Panc1 (cell line): ENCODE measurements at regions not wholly inside any gene's neighbourhood (a gene's known extent, or its start where the extent isn't known, plus 50 kb on each side); places are given as distances from the start of the nearest gene placed in this dataset.

ENCODE experiments used
- ATAC-seq: fragments of 200-7000 bp; cut with Tn5 transposase; 2 replicates; pipeline ENCODE4 v1.9.1; 2020; ENCODE audit warnings: mild to moderate bottlenecking, moderate library complexity
- BruUV-seq: library from RNA; stranded (reverse); fragments of 400-500 nt; replicated peaks from 2 replicates; lab custom pipeline; 2021; lab: Mats Ljungman, UMichigan
- CTCF ChIA-PET: fragments of 300-600 bp; sonication (Branson Sonifier 250); formaldehyde crosslinking; loops from one replicate; lab custom pipeline; 2022; ENCODE audit warnings: antibody characterized with exemption; lab: Charles Lee
- POLR2A ChIA-PET: fragments of 300-600 bp; sonication (Branson Sonifier 250); formaldehyde crosslinking; loops from one replicate; lab custom pipeline; 2022; ENCODE audit warnings: antibody characterized with exemption; lab: Charles Lee
- DNase-seq: peaks from one replicate; pipeline ENCODE4 v3.0.0-alpha.2; 2010; ENCODE audit warnings: low read depth, low spot score
- H3K27ac ChIP-seq: 2 replicates; pipeline ENCODE4 v1.5.1; 2011; ENCODE audit warnings: mild to moderate bottlenecking, low read length, inconsistent platforms
- H3K27me3 ChIP-seq: fragments of 200-500 bp; sonication (Bioruptor generic); 2 replicates; pipeline ENCODE4 v1.6.0; 2014; ENCODE audit warnings: low read length, inconsistent platforms; ENCODE audit not compliant: control insufficient read depth, insufficient read depth
- H3K36me3 ChIP-seq: fragments of 200-500 bp; sonication (Bioruptor generic); 2 replicates; pipeline ENCODE4 v1.5.1; 2014; ENCODE audit warnings: inconsistent platforms, mild to moderate bottlenecking, low read length, moderate library complexity; ENCODE audit not compliant: control insufficient read depth, insufficient read depth
- H3K4me1 ChIP-seq: 2 replicates; pipeline ENCODE4 v1.5.1; 2011; ENCODE audit warnings: inconsistent platforms, mild to moderate bottlenecking, low read length, moderate library complexity; ENCODE audit not compliant: control insufficient read depth, insufficient read depth
- H3K4me3 ChIP-seq, 2 experiments: 2 replicates each; pipeline ENCODE4 v1.5.1; 2011 to 2012; ENCODE audit warnings: low read depth in 2 of 2, low read length in 2 of 2, mild to moderate bottlenecking in 2 of 2, inconsistent platforms in 1 of 2, moderate library complexity in 1 of 2
- H3K9me3 ChIP-seq: fragments of 200-500 bp; sonication (Bioruptor generic); 2 replicates; pipeline ENCODE4 v1.5.1; 2014; ENCODE audit warnings: low read depth, mild to moderate bottlenecking, inconsistent platforms, low read length, moderate library complexity; ENCODE audit not compliant: control insufficient read depth, insufficient read depth
- POLR2AphosphoS5 ChIP-seq: IDR thresholded peaks from 2 replicates; pipeline ENCODE4 v1.6.1; 2012; ENCODE audit warnings: mild to moderate bottlenecking, low read depth, low read length, moderate library complexity
- SIN3A ChIP-seq: IDR thresholded peaks from 2 replicates; pipeline ENCODE4 v1.6.1; 2012; ENCODE audit warnings: low read depth, mild to moderate bottlenecking, low read length, moderate library complexity, borderline replicate concordance; ENCODE audit not compliant: insufficient read depth
- TCF7L2 ChIP-seq: IDR thresholded peaks from 2 replicates; pipeline ENCODE4 v1.6.1; 2011; ENCODE audit warnings: mild to moderate bottlenecking, low read depth, low read length, inconsistent platforms
- in situ Hi-C: cut with HindIII; loops from 2 replicates; pipeline ENCODE4 v1.10.0; 2016; ENCODE audit warnings: low sequenced_read_pairs, low pct_unique_long_range_greater_than_20kb
- intact Hi-C: fragments of 100-400 bp; cut with micrococcal nuclease; formaldehyde crosslinking; loops from one replicate; pipeline ENCODE4 v1.10.0; 2022; ENCODE audit not compliant: unreplicated experiment
- TF ChIP-seq, protein P1 (sequence below): fragments of 450-650 bp; IDR thresholded peaks from 2 replicates; pipeline ENCODE4 v1.5.1; 2017; ENCODE audit warnings: mild to moderate bottlenecking
- TF ChIP-seq, protein P2 (sequence below), 2 experiments: IDR thresholded peaks; 2 replicates each; pipeline ENCODE4 v1.6.1; 2011 to 2012; ENCODE audit warnings: low read depth in 2 of 2, control low read depth in 1 of 2, low read length in 1 of 2, mild to moderate bottlenecking in 1 of 2, moderate library complexity in 1 of 2; ENCODE audit not compliant: insufficient read depth in 1 of 2

DNA sequence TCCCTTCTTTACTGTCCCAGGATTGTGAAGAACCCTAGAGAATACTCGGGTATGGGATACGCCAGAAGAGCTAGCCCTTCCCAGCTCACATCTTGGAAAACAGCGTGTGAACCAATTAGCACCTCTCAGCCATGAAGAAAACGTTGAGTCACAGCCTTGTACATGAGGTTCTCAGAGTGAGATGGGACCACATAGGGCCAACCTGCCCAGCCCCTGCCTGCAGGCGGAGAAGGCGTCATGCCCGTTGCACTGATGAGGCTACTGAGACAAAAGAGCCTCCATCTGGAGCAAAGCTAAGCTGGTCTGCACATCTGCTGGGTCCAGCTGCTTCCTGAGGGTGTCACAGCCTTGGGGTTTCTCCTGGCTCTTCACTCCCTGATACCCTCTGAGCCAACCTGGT is 92.2 kb downstream of the LBH start:
- no TSS peak for BruUV-seq
- Histone ChIP-seq H3K27me3 (no peaks in the 10 kb centered on the region), H3K27ac (no peak overlapping the region), H3K4me3 (no peak overlapping the region), H3K4me1 (no peaks in the 10 kb centered on the region), H3K36me3 (no peaks in the 10 kb centered on the region), H3K9me3 (no peaks in the 10 kb centered on the region)
- ChIA-PET CTCF (no interaction called here), POLR2A (no interaction called here)
- DNase-seq, result no peak
- ATAC-seq, result no peak
- TF ChIP-seq TCF7L2 (no peak), POLR2AphosphoS5 (no peak), SIN3A (no peak)
- TF ChIP-seq, protein P1, sequence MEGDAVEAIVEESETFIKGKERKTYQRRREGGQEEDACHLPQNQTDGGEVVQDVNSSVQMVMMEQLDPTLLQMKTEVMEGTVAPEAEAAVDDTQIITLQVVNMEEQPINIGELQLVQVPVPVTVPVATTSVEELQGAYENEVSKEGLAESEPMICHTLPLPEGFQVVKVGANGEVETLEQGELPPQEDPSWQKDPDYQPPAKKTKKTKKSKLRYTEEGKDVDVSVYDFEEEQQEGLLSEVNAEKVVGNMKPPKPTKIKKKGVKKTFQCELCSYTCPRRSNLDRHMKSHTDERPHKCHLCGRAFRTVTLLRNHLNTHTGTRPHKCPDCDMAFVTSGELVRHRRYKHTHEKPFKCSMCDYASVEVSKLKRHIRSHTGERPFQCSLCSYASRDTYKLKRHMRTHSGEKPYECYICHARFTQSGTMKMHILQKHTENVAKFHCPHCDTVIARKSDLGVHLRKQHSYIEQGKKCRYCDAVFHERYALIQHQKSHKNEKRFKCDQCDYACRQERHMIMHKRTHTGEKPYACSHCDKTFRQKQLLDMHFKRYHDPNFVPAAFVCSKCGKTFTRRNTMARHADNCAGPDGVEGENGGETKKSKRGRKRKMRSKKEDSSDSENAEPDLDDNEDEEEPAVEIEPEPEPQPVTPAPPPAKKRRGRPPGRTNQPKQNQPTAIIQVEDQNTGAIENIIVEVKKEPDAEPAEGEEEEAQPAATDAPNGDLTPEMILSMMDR, result no peak
- TF ChIP-seq, protein P2, sequence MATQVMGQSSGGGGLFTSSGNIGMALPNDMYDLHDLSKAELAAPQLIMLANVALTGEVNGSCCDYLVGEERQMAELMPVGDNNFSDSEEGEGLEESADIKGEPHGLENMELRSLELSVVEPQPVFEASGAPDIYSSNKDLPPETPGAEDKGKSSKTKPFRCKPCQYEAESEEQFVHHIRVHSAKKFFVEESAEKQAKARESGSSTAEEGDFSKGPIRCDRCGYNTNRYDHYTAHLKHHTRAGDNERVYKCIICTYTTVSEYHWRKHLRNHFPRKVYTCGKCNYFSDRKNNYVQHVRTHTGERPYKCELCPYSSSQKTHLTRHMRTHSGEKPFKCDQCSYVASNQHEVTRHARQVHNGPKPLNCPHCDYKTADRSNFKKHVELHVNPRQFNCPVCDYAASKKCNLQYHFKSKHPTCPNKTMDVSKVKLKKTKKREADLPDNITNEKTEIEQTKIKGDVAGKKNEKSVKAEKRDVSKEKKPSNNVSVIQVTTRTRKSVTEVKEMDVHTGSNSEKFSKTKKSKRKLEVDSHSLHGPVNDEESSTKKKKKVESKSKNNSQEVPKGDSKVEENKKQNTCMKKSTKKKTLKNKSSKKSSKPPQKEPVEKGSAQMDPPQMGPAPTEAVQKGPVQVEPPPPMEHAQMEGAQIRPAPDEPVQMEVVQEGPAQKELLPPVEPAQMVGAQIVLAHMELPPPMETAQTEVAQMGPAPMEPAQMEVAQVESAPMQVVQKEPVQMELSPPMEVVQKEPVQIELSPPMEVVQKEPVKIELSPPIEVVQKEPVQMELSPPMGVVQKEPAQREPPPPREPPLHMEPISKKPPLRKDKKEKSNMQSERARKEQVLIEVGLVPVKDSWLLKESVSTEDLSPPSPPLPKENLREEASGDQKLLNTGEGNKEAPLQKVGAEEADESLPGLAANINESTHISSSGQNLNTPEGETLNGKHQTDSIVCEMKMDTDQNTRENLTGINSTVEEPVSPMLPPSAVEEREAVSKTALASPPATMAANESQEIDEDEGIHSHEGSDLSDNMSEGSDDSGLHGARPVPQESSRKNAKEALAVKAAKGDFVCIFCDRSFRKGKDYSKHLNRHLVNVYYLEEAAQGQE (IDR thresholded peaks at IDR 0.05; ENCODE audit: insufficient read depth in 1 of 2, low read depth in 2 of 2, low read length in 1 of 2), result no peak
- in situ Hi-C loops (no loop called here), intact Hi-C loops (no loop called here)

DNA sequence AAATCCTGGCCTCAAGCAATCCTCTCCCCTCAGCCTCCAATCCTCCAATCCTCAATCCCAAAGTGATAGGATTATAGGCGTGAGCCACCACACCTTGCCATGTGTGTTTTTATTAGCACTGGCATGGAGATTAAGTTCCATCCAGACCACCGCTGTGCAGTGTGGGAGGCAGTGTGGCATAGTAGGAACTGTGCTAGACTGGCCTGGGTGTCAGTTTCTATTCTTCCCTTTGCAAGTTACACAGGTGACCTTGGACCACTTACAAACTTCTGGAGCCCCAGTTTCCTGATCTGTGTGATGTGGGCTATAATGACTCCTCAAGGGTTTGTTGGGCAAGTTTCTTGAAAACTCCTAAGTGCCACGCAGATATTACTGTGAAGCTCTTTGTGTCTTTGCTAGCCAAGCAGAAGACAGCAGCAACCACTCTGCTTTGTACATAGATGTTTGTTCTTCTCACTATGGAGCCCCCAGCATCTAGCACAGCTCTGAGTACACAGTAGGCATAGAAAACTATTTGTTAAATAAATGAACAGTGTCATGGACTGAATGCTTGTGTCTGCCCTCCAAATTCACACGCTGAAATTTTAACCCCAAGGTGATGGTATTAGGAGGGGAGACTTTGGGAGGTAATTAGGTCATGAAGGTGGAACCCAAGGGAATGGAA is 93.0 kb downstream of the LBH start:
- in situ Hi-C loops, result no loop called here
- no TSS peak for BruUV-seq
- intact Hi-C loops, result no loop called here
- DNase-seq, result no peak
- H3K4me3 ChIP-seq, result no peak overlapping the region
- no peak overlapping the region for H3K27ac ChIP-seq
- TF ChIP-seq, protein P1, result no peak
- TF ChIP-seq, protein P2 (IDR thresholded peaks at IDR 0.05; ENCODE audit: insufficient read depth in 1 of 2, low read depth in 2 of 2, low read length in 1 of 2), result no peak
- no peak for TF ChIP-seq POLR2AphosphoS5
- H3K36me3 ChIP-seq, result no peaks in the 10 kb centered on the region
- ChIA-PET POLR2A (no interaction called here), CTCF (no interaction called here)
- no peak for ATAC-seq
- no peaks in the 10 kb centered on the region for H3K9me3 ChIP-seq
- H3K4me1 ChIP-seq, result no peaks in the 10 kb centered on the region
- H3K27me3 ChIP-seq, result no peaks in the 10 kb centered on the region
